ENCODE measurements at regions not wholly inside any gene's neighbourhood (a gene's known extent, or its start where the extent isn't known, plus 50 kb on each side); places are given as distances from the start of the nearest gene placed in this dataset.

- TF ChIP-seq CTCF (IDR thresholded peaks at IDR 0.05): no peak
- TF ChIP-seq POLR2A (IDR thresholded peaks at IDR 0.05): no peak
These were observed 257.0 kb upstream of the RAB6C start for GRCh38 chr2:129722306-129723019.

All from right lobe of liver (tissue), 4 donors.